Parathyroid adenoma (tissue), 2 donors: ENCODE measurements at regions not wholly inside any gene's neighbourhood (a gene's known extent, or its start where the extent isn't known, plus 50 kb on each side); places are given as distances from the start of the nearest gene placed in this dataset.

Source experiments
- H2AFZ ChIP-seq: fragments of 300-600 bp; sonication (generic); one replicate; pipeline ENCODE4 v1.7.0; 2017; ENCODE audit warnings: antibody characterized with exemption, mild to moderate bottlenecking
- H3K27ac ChIP-seq: fragments of 300-600 bp; sonication (generic); one replicate; pipeline ENCODE4 v1.7.0; 2017
- H3K27me3 ChIP-seq: fragments of 300-600 bp; sonication (generic); one replicate; pipeline ENCODE4 v1.7.0; 2017; ENCODE audit warnings: low read length; ENCODE audit not compliant: control insufficient read depth, insufficient read depth
- H3K36me3 ChIP-seq: fragments of 300-600 bp; sonication (generic); one replicate; pipeline ENCODE4 v1.7.0; 2017; ENCODE audit warnings: low read length; ENCODE audit not compliant: control insufficient read depth, insufficient read depth
- H3K4me1 ChIP-seq: fragments of 300-600 bp; sonication (generic); one replicate; pipeline ENCODE4 v1.7.0; 2017; ENCODE audit warnings: control low read depth
- H3K4me2 ChIP-seq: fragments of 300-600 bp; sonication (generic); one replicate; pipeline ENCODE4 v1.7.0; 2017; ENCODE audit warnings: low read length
- H3K4me3 ChIP-seq: fragments of 300-600 bp; sonication (generic); one replicate; pipeline ENCODE4 v1.7.0; 2017; ENCODE audit warnings: low read depth, low read length
- H3K79me2 ChIP-seq: fragments of 300-600 bp; sonication (generic); one replicate; pipeline ENCODE4 v1.7.0; 2017; ENCODE audit warnings: control low read depth
- H3K9ac ChIP-seq: fragments of 300-600 bp; sonication (generic); one replicate; pipeline ENCODE4 v1.7.0; 2017; ENCODE audit warnings: mild to moderate bottlenecking
- H3K9me3 ChIP-seq: fragments of 300-600 bp; sonication (generic); one replicate; pipeline ENCODE4 v1.7.0; 2017; ENCODE audit warnings: low read length; ENCODE audit not compliant: control insufficient read depth
- CTCF ChIP-seq: fragments of 300-600 bp; sonication (generic); IDR thresholded peaks from one replicate; pipeline ENCODE4 v1.7.0; 2017; ENCODE audit warnings: antibody characterized with exemption, mild to moderate bottlenecking
- donor health status: primary hyperparathyroidism.

- Histone ChIP-seq H3K9ac (no peak overlapping the region), H2AFZ (no peak overlapping the region), H3K4me3 (no peak overlapping the region), H3K27ac (no peak overlapping the region), H3K4me1 (no peaks in the 10 kb centered on the region), H3K79me2 (no peaks in the 10 kb centered on the region), H3K9me3 (no peaks in the 10 kb centered on the region), H3K27me3 (no peaks in the 10 kb centered on the region), H3K4me2 (no peak overlapping the region), H3K36me3 (no peaks in the 10 kb centered on the region)
- no peak for TF ChIP-seq CTCF
These were observed 465.9 kb downstream of the PLA2G4A start for GRCh38 chr1:187294421-187295201.

- H3K4me3 ChIP-seq = no peak overlapping the region
These were observed 471.3 kb downstream of the PLA2G4A start for GRCh38 chr1:187300081-187300480.

GRCh38 chr1:187306710-187307415 lies 478.1 kb downstream of the PLA2G4A start:
- Histone ChIP-seq H3K4me3 (no peak overlapping the region), H3K27ac (no peak overlapping the region), H3K36me3 (no peaks in the 10 kb centered on the region), H3K4me2 (no peak overlapping the region), H3K9me3 (no peaks in the 10 kb centered on the region), H3K4me1 (no peaks in the 10 kb centered on the region), H3K79me2 (no peaks in the 10 kb centered on the region), H2AFZ (no peak overlapping the region), H3K9ac (no peak overlapping the region), H3K27me3 (no peaks in the 10 kb centered on the region)
- TF ChIP-seq CTCF = no peak

More at GRCh38 chr1:187300081-187300480, 471.3 kb downstream of the PLA2G4A start:
- Histone ChIP-seq H3K4me1 (no peaks in the 10 kb centered on the region), H3K4me2 (no peak overlapping the region), H3K36me3 (no peaks in the 10 kb centered on the region), H3K79me2 (no peaks in the 10 kb centered on the region), H3K27ac (no peak overlapping the region), H3K9me3 (no peaks in the 10 kb centered on the region), H3K27me3 (no peaks in the 10 kb centered on the region), H3K9ac (no peak overlapping the region), H2AFZ (no peak overlapping the region)
- TF ChIP-seq CTCF = no peak

GRCh38 chr1:187310038-187310631 lies 481.4 kb downstream of the PLA2G4A start:
- Histone ChIP-seq H3K9me3 (no peaks in the 10 kb centered on the region), H2AFZ (no peak overlapping the region), H3K4me1 (no peaks in the 10 kb centered on the region), H3K27ac (no peak overlapping the region), H3K79me2 (no peaks in the 10 kb centered on the region), H3K27me3 (no peaks in the 10 kb centered on the region), H3K36me3 (no peaks in the 10 kb centered on the region), H3K4me3 (no peak overlapping the region), H3K4me2 (no peak overlapping the region), H3K9ac (no peak overlapping the region)
- no peak for TF ChIP-seq CTCF
